A673 (cell line): ENCODE measurements at regions not wholly inside any gene's neighbourhood (a gene's known extent, or its start where the extent isn't known, plus 50 kb on each side); places are given as distances from the start of the nearest gene placed in this dataset.

Source experiments
- BruUV-seq: library from RNA; stranded (reverse); fragments of 400-500 nt; replicated peaks from 2 replicates; lab custom pipeline; 2021; lab: Mats Ljungman, UMichigan
- CTCF ChIA-PET: fragments of 300-600 bp; sonication (Branson Sonifier 250); formaldehyde crosslinking; loops from one replicate; lab custom pipeline; 2022; ENCODE audit warnings: antibody characterized with exemption; lab: Charles Lee
- POLR2A ChIA-PET: fragments of 300-600 bp; sonication (Branson Sonifier 250); formaldehyde crosslinking; loops from one replicate; lab custom pipeline; 2022; ENCODE audit warnings: antibody characterized with exemption; ENCODE audit not compliant: low non-redundant PET; lab: Charles Lee
- DNase-seq: peaks from one replicate; pipeline ENCODE4 v3.0.0-alpha.2; 2015; ENCODE audit warnings: low spot score
- H3K27ac ChIP-seq: fragments of 200-600 bp; sonication (generic); 2 replicates; pipeline ENCODE4 v1.5.1; 2016; ENCODE audit warnings: mixed run types, low read depth, mild to moderate bottlenecking, mixed read lengths, antibody characterized with exemption, low read length; ENCODE audit not compliant: poor library complexity, severe bottlenecking
- H3K27me3 ChIP-seq: fragments of 200-600 bp; sonication (generic); replicated peaks from 2 replicates; pipeline ENCODE4 v1.6.1; 2017; ENCODE audit warnings: mixed run types, low read depth, mild to moderate bottlenecking, mixed read lengths, antibody characterized with exemption, low read length; ENCODE audit not compliant: insufficient read depth, poor library complexity
- H3K36me3 ChIP-seq: fragments of 200-600 bp; sonication (generic); 2 replicates; pipeline ENCODE4 v1.6.1; 2016; ENCODE audit warnings: mixed run types, mild to moderate bottlenecking, mixed read lengths, antibody characterized with exemption, low read length; ENCODE audit not compliant: insufficient read depth, poor library complexity, severe bottlenecking
- H3K4me1 ChIP-seq: fragments of 200-600 bp; sonication (generic); 2 replicates; pipeline ENCODE4 v1.6.1; 2017; ENCODE audit warnings: mixed run types, mild to moderate bottlenecking, mixed read lengths, antibody characterized with exemption, low read length; ENCODE audit not compliant: insufficient read depth, poor library complexity, severe bottlenecking
- H3K4me3 ChIP-seq: fragments of 200-600 bp; sonication (generic); 2 replicates; pipeline ENCODE4 v1.5.1; 2016; ENCODE audit warnings: low read depth, mixed run types, mild to moderate bottlenecking, mixed read lengths, low read length; ENCODE audit not compliant: poor library complexity, severe bottlenecking
- H3K9me3 ChIP-seq: fragments of 200-600 bp; sonication (generic); 2 replicates; pipeline ENCODE4 v1.6.1; 2016; ENCODE audit warnings: mixed run types, low read depth, mild to moderate bottlenecking, mixed read lengths, antibody characterized with exemption, low read length; ENCODE audit not compliant: poor library complexity, severe bottlenecking
- EZH2 ChIP-seq: fragments of 200-600 bp; sonication (generic); IDR thresholded peaks from 2 replicates; pipeline ENCODE4 v1.6.1; 2017; ENCODE audit warnings: borderline replicate concordance, low read depth, mild to moderate bottlenecking, mixed read lengths, antibody characterized with exemption, low read length; ENCODE audit not compliant: poor library complexity, severe bottlenecking
- intact Hi-C: fragments of 100-400 bp; cut with micrococcal nuclease; formaldehyde crosslinking; loops from one replicate; pipeline ENCODE4 v1.10.0; 2022; ENCODE audit not compliant: unreplicated experiment
- TF ChIP-seq, protein P1 (sequence below): fragments of 300-800, 200-600 bp; sonication (generic); conservative IDR thresholded peaks from 2 replicates; pipeline ENCODE4 v1.5.1; 2017; ENCODE audit warnings: low read depth, mild to moderate bottlenecking, antibody characterized with exemption, low read length, moderate library complexity, mixed read lengths

DNA sequence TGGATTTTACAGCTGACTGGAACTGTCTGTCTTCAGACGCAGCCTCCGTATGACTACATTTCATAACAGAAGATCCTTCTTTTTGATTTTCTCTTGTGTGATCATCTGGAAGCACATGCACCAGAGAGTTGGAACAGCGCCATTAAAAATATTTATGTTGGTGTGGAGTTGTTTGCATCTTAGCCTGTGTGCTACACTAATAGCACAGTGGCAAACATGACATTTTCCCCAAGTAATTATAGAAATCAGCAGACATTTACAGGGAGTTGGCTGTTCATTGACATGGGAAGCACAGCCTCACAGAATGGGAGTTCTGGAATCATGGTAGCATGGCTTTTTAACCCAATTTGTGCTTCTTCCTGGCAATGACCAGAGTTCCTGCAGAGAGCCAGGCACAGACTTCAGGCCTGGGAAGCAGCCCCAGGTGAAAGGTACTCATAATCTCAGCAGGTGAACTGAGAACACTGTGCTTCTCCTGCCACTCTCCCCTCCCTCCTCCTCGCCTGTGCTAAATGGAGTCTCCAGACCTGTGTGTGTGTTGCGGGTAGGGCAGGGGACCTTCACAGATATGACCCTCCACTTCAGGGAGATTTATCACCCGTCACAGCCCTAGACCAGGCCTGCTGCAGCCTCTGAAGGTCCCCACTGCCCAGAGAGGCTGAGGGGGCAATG, 82.8 kb upstream of the PLET1 start:
- ChIA-PET POLR2A (no interaction called here), CTCF (no interaction called here)
- intact Hi-C loops, result no loop called here
- H3K27ac ChIP-seq, result no peak overlapping the region
- H3K27me3 ChIP-seq, result no peaks in the 10 kb centered on the region
- DNase-seq, result no peak
- H3K36me3 ChIP-seq, result no peaks in the 10 kb centered on the region
- BruUV-seq, result no TSS peak
- H3K4me3 ChIP-seq, result no peak overlapping the region
- TF ChIP-seq, protein P1, sequence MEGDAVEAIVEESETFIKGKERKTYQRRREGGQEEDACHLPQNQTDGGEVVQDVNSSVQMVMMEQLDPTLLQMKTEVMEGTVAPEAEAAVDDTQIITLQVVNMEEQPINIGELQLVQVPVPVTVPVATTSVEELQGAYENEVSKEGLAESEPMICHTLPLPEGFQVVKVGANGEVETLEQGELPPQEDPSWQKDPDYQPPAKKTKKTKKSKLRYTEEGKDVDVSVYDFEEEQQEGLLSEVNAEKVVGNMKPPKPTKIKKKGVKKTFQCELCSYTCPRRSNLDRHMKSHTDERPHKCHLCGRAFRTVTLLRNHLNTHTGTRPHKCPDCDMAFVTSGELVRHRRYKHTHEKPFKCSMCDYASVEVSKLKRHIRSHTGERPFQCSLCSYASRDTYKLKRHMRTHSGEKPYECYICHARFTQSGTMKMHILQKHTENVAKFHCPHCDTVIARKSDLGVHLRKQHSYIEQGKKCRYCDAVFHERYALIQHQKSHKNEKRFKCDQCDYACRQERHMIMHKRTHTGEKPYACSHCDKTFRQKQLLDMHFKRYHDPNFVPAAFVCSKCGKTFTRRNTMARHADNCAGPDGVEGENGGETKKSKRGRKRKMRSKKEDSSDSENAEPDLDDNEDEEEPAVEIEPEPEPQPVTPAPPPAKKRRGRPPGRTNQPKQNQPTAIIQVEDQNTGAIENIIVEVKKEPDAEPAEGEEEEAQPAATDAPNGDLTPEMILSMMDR, result no peak
- no peak for TF ChIP-seq EZH2
- H3K4me1 ChIP-seq, result peaks cover 3% of the 10 kb centered on the region
- H3K9me3 ChIP-seq, result no peaks in the 10 kb centered on the region

DNA sequence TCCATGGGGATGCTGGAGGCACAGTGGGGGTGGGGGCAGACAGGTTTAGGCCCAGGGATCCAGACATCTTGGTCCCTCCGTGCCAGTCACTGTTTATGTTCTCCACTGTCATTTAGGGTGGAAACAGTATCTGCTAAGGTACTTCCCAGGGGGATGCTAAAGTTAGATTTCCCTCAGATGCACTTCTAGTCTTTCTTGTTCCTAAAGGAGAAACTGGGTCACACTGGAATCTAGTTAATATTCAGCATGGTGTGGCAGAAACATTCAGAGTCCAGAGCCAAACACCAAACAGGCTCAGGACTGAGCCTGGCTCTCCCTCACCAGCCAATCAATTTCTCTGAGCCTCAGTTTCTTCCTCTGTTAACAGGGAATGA, 83.4 kb upstream of the PLET1 start:
- ChIA-PET CTCF (no interaction called here), POLR2A (no interaction called here)
- no peak for DNase-seq
- TF ChIP-seq, protein P1, result no peak
- no peak for TF ChIP-seq EZH2
- Histone ChIP-seq H3K27me3 (no peaks in the 10 kb centered on the region), H3K4me3 (no peak overlapping the region), H3K27ac (no peak overlapping the region), H3K9me3 (no peaks in the 10 kb centered on the region), H3K36me3 (no peaks in the 10 kb centered on the region), H3K4me1 (peaks cover 3% of the 10 kb centered on the region)
- intact Hi-C loops, result no loop called here
- no TSS peak for BruUV-seq

DNA sequence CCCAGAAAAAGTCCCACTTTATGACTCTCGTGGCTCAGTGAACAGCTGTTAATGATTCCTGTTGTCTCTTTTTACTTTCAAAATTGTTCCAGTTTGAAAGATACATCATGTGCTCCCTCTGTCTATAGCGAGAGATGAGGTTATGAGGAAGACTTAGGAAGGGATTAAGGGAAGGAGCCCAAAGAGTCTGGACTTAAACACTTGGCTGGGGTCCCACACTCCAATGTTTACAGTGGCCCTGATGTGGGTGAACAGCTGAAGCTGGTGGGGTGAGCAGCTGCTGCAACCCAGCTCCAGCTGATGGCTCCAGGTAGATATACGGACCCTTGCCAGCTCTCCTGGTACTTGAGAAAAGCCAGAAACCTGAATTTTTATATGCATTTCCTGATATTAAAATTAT, 84.5 kb upstream of the PLET1 start:
- TF ChIP-seq EZH2, result no peak
- TF ChIP-seq, protein P1, result no peak
- no peak overlapping the region for H3K4me3 ChIP-seq
- intact Hi-C loops, result no loop called here

More for the DNA sequence above, 84.5 kb upstream of the PLET1 start:
- no peaks in the 10 kb centered on the region for H3K27me3 ChIP-seq
- no peak for DNase-seq
- H3K4me1 ChIP-seq, result peaks cover 3% of the 10 kb centered on the region
- H3K27ac ChIP-seq, result no peak overlapping the region
- ChIA-PET CTCF (no interaction called here), POLR2A (no interaction called here)
- no peaks in the 10 kb centered on the region for H3K9me3 ChIP-seq
- BruUV-seq, result no TSS peak
- no peaks in the 10 kb centered on the region for H3K36me3 ChIP-seq
